ENCODE measurements at regions not wholly inside any gene's neighbourhood (a gene's known extent, or its start where the extent isn't known, plus 50 kb on each side); places are given as distances from the start of the nearest gene placed in this dataset.

GRCh38 chr21:38622827-38623209 is 124.5 kb upstream of the ERG start:
- TF ChIP-seq CTCF (IDR thresholded peaks at IDR 0.05; ENCODE audit: extremely low read depth in 1 of 2, insufficient read depth in 1 of 2, low read depth in 1 of 2, low read length in 2 of 2) = no peak
- no peak for TF ChIP-seq EZH2 (IDR thresholded peaks at IDR 0.05; ENCODE audit: borderline replicate concordance, low read depth, low read length, severe bottlenecking)
- TF ChIP-seq POLR2AphosphoS5 (IDR thresholded peaks at IDR 0.05; ENCODE audit: insufficient read depth, low read depth, low read length) = no peak
- TF ChIP-seq MAX (IDR thresholded peaks at IDR 0.05; ENCODE audit: insufficient read depth, insufficient read length) = no peak
- no peak for TF ChIP-seq JUN (IDR thresholded peaks at IDR 0.05; ENCODE audit: borderline replicate concordance, insufficient read depth, insufficient read length, low read depth)
- TF ChIP-seq GATA2 (IDR thresholded peaks at IDR 0.05; ENCODE audit: insufficient read depth, insufficient read length, low read depth, low read length) = no peak
- TF ChIP-seq POLR2A (IDR thresholded peaks at IDR 0.05; ENCODE audit: low read depth, low read length) = no peak

Measured in endothelial cell of umbilical vein (primary cell).